Uterus (tissue), 2 donors: ENCODE measurements at regions not wholly inside any gene's neighbourhood (a gene's known extent, or its start where the extent isn't known, plus 50 kb on each side); places are given as distances from the start of the nearest gene placed in this dataset.

Experiments used
- POLR2A ChIP-seq, 2 donors: fragments of 450-650 bp; IDR thresholded peaks; one replicate each; pipeline ENCODE4 v1.6.1; 2016; ENCODE audit warnings: antibody characterized with exemption in 2 of 2, mild to moderate bottlenecking in 1 of 2, moderate library complexity in 1 of 2
- TF ChIP-seq, protein P1 (sequence below), 4 experiments: fragments of 200-600 bp in 2 of 4; fragments of 450-650 bp in 2 of 4; sonication (generic) in 2 of 4; IDR thresholded peaks; one replicate each; pipeline ENCODE4 v1.5.1; 2016 to 2019; ENCODE audit warnings: antibody characterized with exemption in 4 of 4, mild to moderate bottlenecking in 2 of 4, moderate library complexity in 1 of 4

DNA sequence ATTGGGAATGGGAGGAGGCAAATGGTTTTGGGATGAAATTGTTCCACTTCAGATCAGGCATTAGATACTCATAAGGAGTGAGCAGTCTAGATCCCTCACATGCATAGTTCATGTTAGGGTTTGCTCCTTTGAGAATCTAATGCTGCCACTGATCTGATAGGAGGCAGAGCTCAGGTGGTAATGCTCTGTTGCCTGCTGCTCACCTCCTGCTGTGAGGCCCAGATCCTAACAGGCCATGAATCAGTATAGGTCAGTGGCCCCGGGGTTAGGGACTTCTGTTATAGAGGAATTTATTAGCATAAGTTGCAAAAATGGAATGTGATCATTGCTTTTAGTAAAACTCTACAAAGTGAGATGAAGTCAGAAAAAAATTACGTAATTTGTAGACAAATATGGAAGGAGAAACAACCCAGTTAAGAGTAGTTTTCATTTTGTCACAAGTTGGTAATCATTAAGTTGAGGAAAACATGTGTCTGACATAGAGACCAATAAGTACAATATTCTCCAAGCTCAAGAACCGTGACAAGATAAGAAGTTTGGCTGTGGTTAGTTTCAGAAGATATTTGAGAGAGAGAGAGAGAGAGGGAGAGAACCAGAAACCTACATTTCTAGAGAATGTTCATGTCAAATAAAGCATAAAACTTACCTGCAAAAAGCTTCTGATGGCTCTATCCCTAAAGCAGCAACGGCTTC lies 689.7 kb upstream of the PRMT6 start:
- TF ChIP-seq, protein P1, sequence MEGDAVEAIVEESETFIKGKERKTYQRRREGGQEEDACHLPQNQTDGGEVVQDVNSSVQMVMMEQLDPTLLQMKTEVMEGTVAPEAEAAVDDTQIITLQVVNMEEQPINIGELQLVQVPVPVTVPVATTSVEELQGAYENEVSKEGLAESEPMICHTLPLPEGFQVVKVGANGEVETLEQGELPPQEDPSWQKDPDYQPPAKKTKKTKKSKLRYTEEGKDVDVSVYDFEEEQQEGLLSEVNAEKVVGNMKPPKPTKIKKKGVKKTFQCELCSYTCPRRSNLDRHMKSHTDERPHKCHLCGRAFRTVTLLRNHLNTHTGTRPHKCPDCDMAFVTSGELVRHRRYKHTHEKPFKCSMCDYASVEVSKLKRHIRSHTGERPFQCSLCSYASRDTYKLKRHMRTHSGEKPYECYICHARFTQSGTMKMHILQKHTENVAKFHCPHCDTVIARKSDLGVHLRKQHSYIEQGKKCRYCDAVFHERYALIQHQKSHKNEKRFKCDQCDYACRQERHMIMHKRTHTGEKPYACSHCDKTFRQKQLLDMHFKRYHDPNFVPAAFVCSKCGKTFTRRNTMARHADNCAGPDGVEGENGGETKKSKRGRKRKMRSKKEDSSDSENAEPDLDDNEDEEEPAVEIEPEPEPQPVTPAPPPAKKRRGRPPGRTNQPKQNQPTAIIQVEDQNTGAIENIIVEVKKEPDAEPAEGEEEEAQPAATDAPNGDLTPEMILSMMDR (IDR thresholded peaks at IDR 0.05) = no peak
- TF ChIP-seq POLR2A (IDR thresholded peaks at IDR 0.05) = no peak
